ENCODE measurements at regions not wholly inside any gene's neighbourhood (a gene's known extent, or its start where the extent isn't known, plus 50 kb on each side); places are given as distances from the start of the nearest gene placed in this dataset.
"Not testable (repeated sequence)": the region's sequence is repeated elsewhere in the genome, so short reads cannot be mapped to it uniquely, and the experiment has no call there.

DNA sequence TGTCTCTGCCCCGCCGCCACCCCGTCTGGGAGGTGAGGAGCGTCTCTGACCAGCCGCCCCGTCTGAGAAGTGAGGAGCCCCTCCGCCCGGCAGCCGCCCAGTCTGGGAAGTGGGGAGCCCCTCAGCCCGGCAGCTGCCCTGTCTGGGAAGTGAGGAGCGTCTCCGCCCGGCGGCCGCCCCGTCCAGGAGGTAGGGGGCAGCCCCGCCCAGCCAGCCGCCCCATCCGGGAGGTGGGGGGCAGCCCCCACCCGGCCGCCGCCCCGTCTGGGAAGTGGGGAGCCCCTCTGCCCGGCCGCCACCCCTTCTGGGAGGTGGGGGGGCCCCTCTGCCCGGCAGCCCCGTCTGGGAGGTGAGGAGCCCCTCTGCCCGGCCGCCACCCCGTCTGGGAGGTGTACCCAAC, 59.1 kb upstream of the TENM4 start:
- TF ChIP-seq, protein P1, sequence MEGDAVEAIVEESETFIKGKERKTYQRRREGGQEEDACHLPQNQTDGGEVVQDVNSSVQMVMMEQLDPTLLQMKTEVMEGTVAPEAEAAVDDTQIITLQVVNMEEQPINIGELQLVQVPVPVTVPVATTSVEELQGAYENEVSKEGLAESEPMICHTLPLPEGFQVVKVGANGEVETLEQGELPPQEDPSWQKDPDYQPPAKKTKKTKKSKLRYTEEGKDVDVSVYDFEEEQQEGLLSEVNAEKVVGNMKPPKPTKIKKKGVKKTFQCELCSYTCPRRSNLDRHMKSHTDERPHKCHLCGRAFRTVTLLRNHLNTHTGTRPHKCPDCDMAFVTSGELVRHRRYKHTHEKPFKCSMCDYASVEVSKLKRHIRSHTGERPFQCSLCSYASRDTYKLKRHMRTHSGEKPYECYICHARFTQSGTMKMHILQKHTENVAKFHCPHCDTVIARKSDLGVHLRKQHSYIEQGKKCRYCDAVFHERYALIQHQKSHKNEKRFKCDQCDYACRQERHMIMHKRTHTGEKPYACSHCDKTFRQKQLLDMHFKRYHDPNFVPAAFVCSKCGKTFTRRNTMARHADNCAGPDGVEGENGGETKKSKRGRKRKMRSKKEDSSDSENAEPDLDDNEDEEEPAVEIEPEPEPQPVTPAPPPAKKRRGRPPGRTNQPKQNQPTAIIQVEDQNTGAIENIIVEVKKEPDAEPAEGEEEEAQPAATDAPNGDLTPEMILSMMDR (IDR thresholded peaks at IDR 0.05) = not testable (repeated sequence)
- not testable (repeated sequence) for TF ChIP-seq EZH2, EZH2phosphoT487 (IDR thresholded peaks at IDR 0.05)

All from neural progenitor cell (in vitro differentiated cells).